22Rv1 (cell line): ENCODE measurements at regions not wholly inside any gene's neighbourhood (a gene's known extent, or its start where the extent isn't known, plus 50 kb on each side); places are given as distances from the start of the nearest gene placed in this dataset.

ENCODE experiments used
- ZFX ChIP-seq: fragments of 450-650 bp; IDR thresholded peaks from 2 replicates; pipeline ENCODE4 v1.6.1; 2017; ENCODE audit warnings: antibody characterized with exemption, borderline replicate concordance
- TF ChIP-seq, protein P1 (sequence below): fragments of 450-650 bp; IDR thresholded peaks from 2 replicates; pipeline ENCODE4 v1.5.1; 2017; ENCODE audit warnings: mild to moderate bottlenecking

DNA sequence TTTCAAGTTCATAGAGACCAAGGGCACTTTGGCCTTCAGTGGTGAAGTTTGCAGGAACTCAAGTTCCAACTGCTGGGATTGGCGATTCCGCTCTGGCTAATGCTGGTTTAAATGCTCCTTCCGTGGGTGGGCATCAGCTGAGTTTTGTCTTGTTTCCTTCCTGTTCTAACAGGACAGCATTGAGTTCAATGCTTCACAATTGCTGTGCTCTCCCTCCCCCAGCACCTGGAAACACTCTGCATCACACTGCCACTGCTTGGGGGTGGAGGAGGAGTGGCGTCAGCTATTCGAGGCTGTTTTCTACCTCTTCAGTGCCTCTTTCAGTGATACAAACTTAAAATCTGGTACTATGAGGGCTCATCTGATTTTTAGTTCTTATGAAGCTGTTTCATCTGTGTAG is 634.9 kb downstream of the FSCB start:
- TF ChIP-seq, protein P1, sequence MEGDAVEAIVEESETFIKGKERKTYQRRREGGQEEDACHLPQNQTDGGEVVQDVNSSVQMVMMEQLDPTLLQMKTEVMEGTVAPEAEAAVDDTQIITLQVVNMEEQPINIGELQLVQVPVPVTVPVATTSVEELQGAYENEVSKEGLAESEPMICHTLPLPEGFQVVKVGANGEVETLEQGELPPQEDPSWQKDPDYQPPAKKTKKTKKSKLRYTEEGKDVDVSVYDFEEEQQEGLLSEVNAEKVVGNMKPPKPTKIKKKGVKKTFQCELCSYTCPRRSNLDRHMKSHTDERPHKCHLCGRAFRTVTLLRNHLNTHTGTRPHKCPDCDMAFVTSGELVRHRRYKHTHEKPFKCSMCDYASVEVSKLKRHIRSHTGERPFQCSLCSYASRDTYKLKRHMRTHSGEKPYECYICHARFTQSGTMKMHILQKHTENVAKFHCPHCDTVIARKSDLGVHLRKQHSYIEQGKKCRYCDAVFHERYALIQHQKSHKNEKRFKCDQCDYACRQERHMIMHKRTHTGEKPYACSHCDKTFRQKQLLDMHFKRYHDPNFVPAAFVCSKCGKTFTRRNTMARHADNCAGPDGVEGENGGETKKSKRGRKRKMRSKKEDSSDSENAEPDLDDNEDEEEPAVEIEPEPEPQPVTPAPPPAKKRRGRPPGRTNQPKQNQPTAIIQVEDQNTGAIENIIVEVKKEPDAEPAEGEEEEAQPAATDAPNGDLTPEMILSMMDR: no peak
- TF ChIP-seq ZFX: no peak
